Mucosa of rectum (tissue), 2 donors: ENCODE measurements at regions not wholly inside any gene's neighbourhood (a gene's known extent, or its start where the extent isn't known, plus 50 kb on each side); places are given as distances from the start of the nearest gene placed in this dataset.

ENCODE experiments used
- H3K27ac ChIP-seq, 2 donors: one replicate each; pipeline ENCODE4 v1.7.0; 2013; ENCODE audit warnings: inconsistent platforms in 2 of 2, low read depth in 2 of 2, low read length in 2 of 2
- H3K27me3 ChIP-seq, 2 donors: one replicate each; pipeline ENCODE4 v1.7.0; 2013; ENCODE audit warnings: low read length in 2 of 2; ENCODE audit not compliant: control insufficient read depth in 2 of 2, insufficient read depth in 2 of 2
- H3K36me3 ChIP-seq, 2 donors: one replicate each; pipeline ENCODE4 v1.7.0; 2013; ENCODE audit warnings: low read length in 2 of 2; ENCODE audit not compliant: control insufficient read depth in 2 of 2, insufficient read depth in 2 of 2
- H3K4me1 ChIP-seq, 2 donors: one replicate each; pipeline ENCODE4 v1.7.0; 2013; ENCODE audit warnings: low read length in 2 of 2, mild to moderate bottlenecking in 1 of 2; ENCODE audit not compliant: control insufficient read depth in 2 of 2, insufficient read depth in 2 of 2
- H3K4me3 ChIP-seq, 2 donors: one replicate each; pipeline ENCODE4 v1.7.0; 2013; ENCODE audit warnings: low read length in 2 of 2
- H3K9ac ChIP-seq, 2 donors: one replicate each; pipeline ENCODE4 v1.7.0; 2013; ENCODE audit warnings: low read length in 2 of 2, low read depth in 1 of 2, mild to moderate bottlenecking in 1 of 2
- H3K9me3 ChIP-seq, 2 donors: one replicate each; pipeline ENCODE4 v1.7.0; 2013; ENCODE audit warnings: low read length in 2 of 2; ENCODE audit not compliant: control insufficient read depth in 2 of 2
- donor health status: healthy.
- donor health status: Normal muscosa, but diverticular disease.

DNA sequence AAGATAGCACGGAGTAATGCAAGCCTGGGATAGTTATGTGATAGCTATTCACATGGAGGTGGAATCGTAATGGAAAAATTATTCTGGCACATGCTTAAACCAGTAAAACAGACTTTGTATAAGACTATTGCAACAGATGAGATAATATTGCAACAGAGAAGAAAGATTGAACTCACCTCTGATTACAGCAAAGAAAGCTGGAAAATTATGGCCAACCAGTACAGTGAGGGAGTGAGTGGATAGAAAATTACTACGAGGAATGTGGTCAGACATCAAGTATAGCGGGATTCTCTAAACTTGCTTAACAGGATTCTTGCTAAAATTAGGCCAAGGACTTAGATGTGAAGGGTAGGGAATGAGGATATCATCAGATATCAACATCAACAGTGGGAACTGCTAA lies 397.6 kb upstream of the KLHL1 start:
- no peaks in the 10 kb centered on the region for H3K36me3 ChIP-seq
- H3K9me3 ChIP-seq = no peaks in the 10 kb centered on the region
- no peak overlapping the region for H3K27ac ChIP-seq
- no peak overlapping the region for H3K9ac ChIP-seq
- no peaks in the 10 kb centered on the region for H3K27me3 ChIP-seq
- no peak overlapping the region for H3K4me3 ChIP-seq
- H3K4me1 ChIP-seq = no peaks in the 10 kb centered on the region

GRCh38 chr13:70502944-70503343 lies 394.7 kb upstream of the KLHL1 start:
- Histone ChIP-seq H3K27me3 (no peaks in the 10 kb centered on the region), H3K36me3 (no peaks in the 10 kb centered on the region), H3K4me1 (no peaks in the 10 kb centered on the region), H3K4me3 (no peak overlapping the region), H3K9me3 (no peaks in the 10 kb centered on the region), H3K27ac (no peak overlapping the region), H3K9ac (no peak overlapping the region)

DNA sequence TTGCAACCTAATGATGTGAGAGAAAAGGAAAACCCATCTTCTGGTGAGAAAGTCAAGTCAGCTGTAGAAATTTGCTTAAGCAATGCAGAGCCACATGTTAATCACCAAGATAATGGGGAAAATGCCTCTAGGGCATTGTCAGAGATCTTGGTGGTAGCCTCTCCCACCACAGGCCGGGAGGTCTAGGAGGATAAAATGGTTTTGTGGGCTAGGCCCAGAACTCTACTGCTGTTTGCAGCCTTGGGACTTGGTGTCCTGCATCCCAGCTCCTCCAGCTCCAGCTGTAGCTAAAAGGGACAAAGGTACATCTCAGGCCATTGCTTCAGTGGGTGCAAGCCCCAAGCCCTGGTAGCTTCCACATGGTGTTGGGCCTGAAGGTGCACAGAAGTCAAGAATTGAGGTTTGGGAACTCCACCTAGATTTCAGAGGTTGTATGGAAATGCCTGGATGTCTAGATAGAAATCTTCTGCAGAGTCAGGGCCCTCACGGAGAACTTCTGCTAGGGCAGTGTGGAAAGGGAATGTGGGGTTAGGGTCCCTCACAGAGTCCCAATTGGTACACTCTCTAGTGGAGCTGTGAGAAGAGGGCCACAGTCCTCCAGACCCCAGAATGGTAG lies 382.2 kb upstream of the KLHL1 start:
- no peaks in the 10 kb centered on the region for H3K36me3 ChIP-seq

GRCh38 chr13:70484931-70485330 lies 376.7 kb upstream of the KLHL1 start:
- Histone ChIP-seq H3K27ac (no peak overlapping the region), H3K4me3 (no peak overlapping the region), H3K36me3 (no peaks in the 10 kb centered on the region), H3K27me3 (no peaks in the 10 kb centered on the region), H3K4me1 (no peaks in the 10 kb centered on the region), H3K9ac (no peak overlapping the region), H3K9me3 (no peaks in the 10 kb centered on the region)

More for the DNA sequence above, 382.2 kb upstream of the KLHL1 start:
- H3K9me3 ChIP-seq = no peaks in the 10 kb centered on the region
- H3K9ac ChIP-seq = no peak overlapping the region
- H3K27me3 ChIP-seq = no peaks in the 10 kb centered on the region
- H3K4me1 ChIP-seq = no peaks in the 10 kb centered on the region
- no peak overlapping the region for H3K27ac ChIP-seq
- H3K4me3 ChIP-seq = no peak overlapping the region

DNA sequence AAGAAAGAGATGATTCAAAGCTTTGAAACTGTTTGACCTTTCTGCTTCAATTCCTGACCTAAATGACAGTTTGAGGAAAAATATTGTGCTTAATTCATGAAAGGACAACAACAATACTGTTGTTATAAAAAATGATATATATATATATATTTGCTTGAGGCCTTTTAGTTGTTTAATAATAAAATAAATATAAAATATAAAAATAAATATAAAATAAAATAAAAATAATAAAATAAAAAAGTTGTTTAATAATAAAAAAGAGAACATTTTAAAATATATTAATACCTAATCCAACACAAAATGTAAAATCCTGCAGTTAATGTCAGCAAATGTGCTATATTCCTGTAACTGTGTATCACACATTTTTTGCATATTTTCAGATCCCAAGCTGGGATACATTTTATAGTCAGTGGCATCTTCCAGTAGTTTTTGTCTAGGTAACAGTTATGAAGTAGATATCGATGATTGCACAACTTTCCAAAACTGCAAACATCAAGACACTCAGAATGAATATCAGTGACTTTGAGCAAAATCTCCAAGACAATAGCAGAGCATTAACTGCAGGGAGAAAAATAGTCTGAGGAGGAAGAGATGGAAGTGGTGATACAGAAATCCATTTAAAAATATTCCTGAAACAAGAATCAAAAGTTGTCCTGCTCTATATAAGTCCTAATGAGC lies 375.5 kb upstream of the KLHL1 start:
- Histone ChIP-seq H3K9ac (no peak overlapping the region), H3K36me3 (no peaks in the 10 kb centered on the region), H3K27ac (no peak overlapping the region), H3K9me3 (no peaks in the 10 kb centered on the region), H3K4me1 (no peaks in the 10 kb centered on the region), H3K27me3 (no peaks in the 10 kb centered on the region), H3K4me3 (no peak overlapping the region)

DNA sequence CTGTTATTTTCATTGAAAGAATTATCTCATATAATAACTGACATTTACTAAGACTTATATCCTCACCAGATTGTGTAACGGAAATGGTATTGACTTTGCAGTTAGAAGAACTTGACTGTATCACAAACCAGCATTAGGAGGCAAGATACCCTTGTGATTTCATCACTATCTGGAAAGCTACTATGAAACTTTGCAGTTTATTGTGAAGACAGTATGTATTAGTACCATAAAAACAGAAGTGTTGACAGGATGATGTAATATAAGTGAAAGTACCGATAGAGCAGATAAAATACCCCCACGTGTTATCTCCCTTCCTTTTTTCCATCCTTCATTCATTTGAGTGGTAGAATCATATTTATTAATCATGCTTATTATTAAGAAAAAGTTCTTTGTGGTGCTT lies 365.7 kb upstream of the KLHL1 start:
- H3K27ac ChIP-seq = no peak overlapping the region
- no peaks in the 10 kb centered on the region for H3K4me1 ChIP-seq
- H3K4me3 ChIP-seq = no peak overlapping the region
- no peaks in the 10 kb centered on the region for H3K36me3 ChIP-seq
- H3K27me3 ChIP-seq = no peaks in the 10 kb centered on the region
- H3K9me3 ChIP-seq = no peaks in the 10 kb centered on the region
- no peak overlapping the region for H3K9ac ChIP-seq

DNA sequence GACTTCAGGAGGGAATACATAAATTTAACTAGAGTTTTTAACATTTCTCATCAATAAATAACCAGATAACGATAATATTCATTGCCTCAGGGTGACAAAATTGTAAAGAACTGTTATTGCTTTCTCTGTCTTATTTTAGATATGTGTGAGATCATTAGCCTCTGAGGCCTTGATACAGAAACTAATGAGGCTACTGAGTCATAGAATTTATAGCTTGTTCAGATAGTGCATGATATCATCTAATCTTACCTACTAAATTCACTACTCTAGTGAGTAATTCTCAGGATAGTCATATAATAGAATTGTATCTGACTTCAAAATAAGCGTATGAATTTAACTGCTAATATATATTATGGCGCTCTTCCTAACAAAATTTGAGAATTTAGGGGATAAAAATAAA lies 360.8 kb upstream of the KLHL1 start:
- no peak overlapping the region for H3K9ac ChIP-seq
- H3K9me3 ChIP-seq = no peaks in the 10 kb centered on the region
- H3K36me3 ChIP-seq = no peaks in the 10 kb centered on the region
- no peaks in the 10 kb centered on the region for H3K27me3 ChIP-seq
- no peak overlapping the region for H3K4me3 ChIP-seq
- no peaks in the 10 kb centered on the region for H3K4me1 ChIP-seq
- no peak overlapping the region for H3K27ac ChIP-seq

DNA sequence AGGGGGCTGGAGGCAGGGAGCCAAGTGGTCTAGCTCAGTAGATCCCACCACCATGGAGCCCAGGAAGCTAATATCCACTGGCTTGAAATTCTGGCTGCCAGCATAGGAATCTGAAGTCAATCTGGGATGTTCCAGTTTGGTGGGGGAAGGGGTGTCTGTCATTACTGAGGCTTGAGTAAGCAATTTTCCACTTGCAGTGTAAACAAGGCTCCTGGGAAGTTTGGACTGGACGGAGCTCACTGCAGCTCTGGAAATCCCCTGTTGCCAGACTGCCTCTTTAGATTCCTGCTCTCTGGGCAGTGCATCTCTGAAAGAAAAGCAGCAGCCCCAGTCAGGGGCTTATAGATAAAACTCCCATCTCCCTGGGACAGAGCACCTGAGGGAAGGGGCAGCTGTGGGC lies 349.2 kb upstream of the KLHL1 start:
- H3K4me3 ChIP-seq = no peak overlapping the region
- H3K36me3 ChIP-seq = no peaks in the 10 kb centered on the region
- no peaks in the 10 kb centered on the region for H3K27me3 ChIP-seq
- no peak overlapping the region for H3K9ac ChIP-seq
- no peaks in the 10 kb centered on the region for H3K4me1 ChIP-seq
- no peaks in the 10 kb centered on the region for H3K9me3 ChIP-seq
- H3K27ac ChIP-seq = no peak overlapping the region

DNA sequence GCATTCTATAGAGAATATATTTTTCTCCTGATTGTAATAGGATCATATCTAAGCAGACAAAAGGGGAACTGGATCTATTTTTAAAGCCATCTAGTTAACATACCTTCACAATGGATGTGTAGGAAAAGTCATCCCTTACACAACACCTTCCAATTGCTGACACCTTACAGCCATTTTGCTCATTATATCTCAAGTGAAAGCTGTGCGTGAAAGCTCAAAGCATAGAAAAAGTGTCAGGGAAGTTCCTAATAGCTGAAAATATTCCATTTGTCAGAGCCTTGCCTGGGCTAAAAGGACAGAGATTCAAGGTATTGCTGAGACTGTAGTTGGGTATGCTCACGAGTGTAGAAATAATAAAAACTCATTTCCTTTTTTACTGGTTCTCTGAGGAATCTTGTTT lies 340.6 kb upstream of the KLHL1 start:
- Histone ChIP-seq H3K4me1 (no peaks in the 10 kb centered on the region), H3K27ac (no peak overlapping the region), H3K9me3 (no peaks in the 10 kb centered on the region), H3K27me3 (no peaks in the 10 kb centered on the region), H3K4me3 (no peak overlapping the region), H3K9ac (no peak overlapping the region), H3K36me3 (no peaks in the 10 kb centered on the region)

- no peak overlapping the region for H3K9ac ChIP-seq
- no peak overlapping the region for H3K27ac ChIP-seq
- no peaks in the 10 kb centered on the region for H3K27me3 ChIP-seq
- no peaks in the 10 kb centered on the region for H3K9me3 ChIP-seq
- H3K4me3 ChIP-seq = no peak overlapping the region
- no peaks in the 10 kb centered on the region for H3K4me1 ChIP-seq
- H3K36me3 ChIP-seq = no peaks in the 10 kb centered on the region
These were observed 324.1 kb upstream of the KLHL1 start for GRCh38 chr13:70432276-70432805.
